SK-MEL-5 (cell line): ENCODE measurements at regions not wholly inside any gene's neighbourhood (a gene's known extent, or its start where the extent isn't known, plus 50 kb on each side); places are given as distances from the start of the nearest gene placed in this dataset.

ENCODE experiments used
- DNase-seq: peaks from one replicate; pipeline ENCODE4 v3.0.0-alpha.2; 2016; ENCODE audit warnings: low read depth, low spot score
- in situ Hi-C: cut with HindIII; loops from 2 replicates; pipeline ENCODE4 v1.10.0; 2016; ENCODE audit warnings: low sequenced_read_pairs, high pct_unique_total_duplicates, low pct_unique_long_range_greater_than_20kb

DNA sequence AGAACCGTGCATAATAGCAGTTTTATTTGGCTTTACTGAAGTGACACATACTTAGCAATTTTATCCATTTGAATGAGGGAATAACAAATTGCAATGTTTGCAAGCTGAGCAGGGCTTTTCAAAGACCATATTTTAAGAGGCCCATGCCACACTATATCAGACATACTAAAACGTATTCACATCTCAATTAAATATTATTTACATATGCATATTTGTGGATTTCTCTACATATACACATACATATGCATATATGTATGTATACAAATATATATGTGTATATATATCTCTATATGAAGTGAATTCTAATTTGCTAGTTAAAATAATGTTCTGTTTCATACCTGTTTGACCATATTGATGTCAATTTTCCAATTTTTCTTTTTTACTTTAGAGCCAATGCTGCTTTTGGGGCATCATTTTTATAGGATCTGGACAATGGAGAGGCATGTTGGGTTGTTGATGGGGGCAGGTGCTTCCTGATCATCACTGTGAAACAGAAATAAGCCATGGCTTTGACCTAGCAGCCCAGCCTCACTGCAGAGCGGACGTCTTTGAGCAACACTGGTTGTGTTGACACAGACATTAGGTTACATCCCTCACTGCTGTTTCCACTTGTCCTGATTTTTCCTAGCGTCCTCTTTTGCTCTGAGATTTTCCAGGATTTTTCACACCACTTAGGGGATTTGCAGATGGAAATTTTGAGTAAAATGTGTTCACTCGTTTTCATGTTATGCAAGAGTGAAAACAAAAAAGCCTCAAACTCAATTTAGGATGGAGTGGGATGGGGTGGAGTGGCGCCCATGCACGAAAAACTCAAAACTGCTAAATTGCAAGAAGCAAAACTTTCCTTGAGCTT lies 56.9 kb downstream of the RDH14 start:
- in situ Hi-C loops, result no loop called here
- DNase-seq, result no peak

DNA sequence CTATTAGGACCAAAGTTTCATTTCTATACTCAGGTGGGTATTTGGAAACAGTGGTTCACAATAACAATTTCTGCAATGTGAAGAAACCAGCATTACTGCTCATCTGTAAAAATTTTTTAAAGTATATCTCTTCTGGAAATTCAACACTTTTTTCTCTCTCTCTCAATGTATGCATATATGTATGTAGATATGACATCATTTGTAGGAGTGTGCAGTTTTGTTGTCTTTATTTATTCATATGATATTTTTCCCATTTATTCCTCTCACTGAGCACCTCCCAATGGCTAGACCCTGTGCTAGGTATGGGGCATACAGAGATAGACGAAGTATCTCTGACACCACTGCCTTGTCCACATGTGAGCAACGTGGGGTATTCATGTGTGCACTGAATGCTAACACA lies 58.3 kb downstream of the RDH14 start:
- DNase-seq, result no peak
- in situ Hi-C loops, result no loop called here

DNA sequence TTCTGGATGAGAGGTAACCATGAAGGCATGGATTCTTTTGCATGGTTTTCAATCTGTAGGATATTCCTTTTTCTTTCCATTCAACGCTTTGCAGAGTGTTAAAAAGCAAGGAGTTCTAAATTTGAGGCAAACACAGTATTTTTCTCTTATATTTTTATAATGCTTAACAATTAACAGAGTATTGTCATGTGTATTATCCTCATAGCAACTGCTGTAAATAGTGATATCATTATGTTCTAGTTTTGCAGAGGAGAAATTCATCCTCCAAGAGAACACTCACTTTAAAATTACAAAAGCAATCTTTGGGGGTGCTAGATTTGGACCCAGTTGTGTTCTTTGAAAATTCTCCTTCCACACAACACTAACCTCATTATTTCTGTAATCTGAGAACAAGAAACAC lies 58.7 kb downstream of the RDH14 start:
- in situ Hi-C loops, result no loop called here

DNA sequence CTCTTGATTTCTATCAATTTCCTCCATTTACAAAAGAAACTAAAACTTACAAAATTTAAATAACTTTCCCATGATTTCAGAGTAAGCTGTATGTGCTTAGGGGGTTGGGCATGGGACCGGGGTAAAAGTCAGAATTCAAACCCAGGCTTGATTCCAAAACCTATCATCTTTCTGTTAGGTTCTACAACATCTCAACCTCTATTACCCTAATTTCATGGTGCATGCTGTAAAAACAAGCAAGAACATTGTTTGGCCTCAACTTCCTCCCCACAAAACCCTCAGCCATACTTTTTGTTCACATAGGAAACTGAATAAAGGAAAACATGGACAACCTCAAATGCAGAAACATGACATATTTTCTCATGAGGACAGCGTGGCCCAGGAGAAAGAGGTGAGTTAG lies 59.3 kb downstream of the RDH14 start:
- no peak for DNase-seq
- in situ Hi-C loops, result no loop called here

More for the DNA sequence above, 58.7 kb downstream of the RDH14 start:
- DNase-seq, result no peak

DNA sequence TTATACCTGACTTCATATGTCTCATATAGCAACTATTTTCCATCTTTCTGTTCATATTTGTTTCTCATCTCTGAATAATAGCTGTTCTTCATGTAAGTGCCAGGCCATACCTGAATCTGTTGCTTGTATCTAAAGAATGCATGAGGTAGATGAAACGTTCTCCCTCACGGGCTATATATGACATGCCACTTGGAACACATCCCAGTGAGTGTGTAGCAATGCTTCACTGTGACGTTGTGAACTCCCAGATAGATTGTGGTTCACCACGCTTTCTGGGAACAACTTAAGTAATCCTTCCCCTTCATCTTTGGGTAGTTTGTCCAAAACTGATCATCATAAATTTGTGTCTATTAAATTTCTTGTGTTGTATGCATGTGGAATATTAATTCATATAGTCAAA lies 60.1 kb downstream of the RDH14 start:
- no peak for DNase-seq
- in situ Hi-C loops, result no loop called here

DNA sequence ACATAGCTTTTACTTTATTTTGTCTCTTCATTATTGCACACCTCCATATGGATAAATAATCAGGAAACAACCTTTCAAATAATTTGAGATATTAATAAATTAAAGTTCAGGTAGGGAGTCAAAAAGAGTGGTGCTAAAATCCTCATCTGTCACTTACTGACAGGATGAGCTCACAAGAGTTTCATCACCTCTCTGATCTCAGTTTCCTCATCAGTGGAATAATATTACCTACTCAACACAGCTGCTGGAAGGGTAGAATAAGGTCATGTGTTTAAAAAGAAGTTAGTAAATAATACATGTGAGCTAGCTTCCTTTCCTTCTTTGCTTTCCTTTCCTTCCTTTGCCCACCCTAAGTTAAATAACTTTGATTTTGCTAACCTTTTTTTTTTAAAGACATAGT lies 61.9 kb downstream of the RDH14 start:
- in situ Hi-C loops, result no loop called here
- DNase-seq, result no peak

DNA sequence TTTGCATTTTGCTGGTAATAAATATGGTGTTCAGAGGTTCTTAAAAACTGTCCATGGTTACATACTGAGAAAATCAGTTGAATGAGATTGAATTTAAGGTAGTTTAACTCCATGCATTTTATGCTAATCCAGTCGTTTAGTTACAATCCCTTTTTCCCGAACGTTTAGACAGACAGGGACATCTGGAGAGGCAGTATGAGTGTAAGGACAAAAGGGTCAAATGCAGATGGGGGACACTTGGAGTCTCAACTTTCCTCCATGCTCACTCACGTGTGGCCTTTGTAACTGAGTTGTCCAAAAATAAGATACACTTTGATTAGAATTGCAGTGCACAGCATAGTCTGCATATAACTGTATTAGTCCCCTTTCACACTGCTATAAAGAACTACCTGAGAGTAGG lies 63.9 kb downstream of the RDH14 start:
- no peak for DNase-seq
- in situ Hi-C loops, result no loop called here

DNA sequence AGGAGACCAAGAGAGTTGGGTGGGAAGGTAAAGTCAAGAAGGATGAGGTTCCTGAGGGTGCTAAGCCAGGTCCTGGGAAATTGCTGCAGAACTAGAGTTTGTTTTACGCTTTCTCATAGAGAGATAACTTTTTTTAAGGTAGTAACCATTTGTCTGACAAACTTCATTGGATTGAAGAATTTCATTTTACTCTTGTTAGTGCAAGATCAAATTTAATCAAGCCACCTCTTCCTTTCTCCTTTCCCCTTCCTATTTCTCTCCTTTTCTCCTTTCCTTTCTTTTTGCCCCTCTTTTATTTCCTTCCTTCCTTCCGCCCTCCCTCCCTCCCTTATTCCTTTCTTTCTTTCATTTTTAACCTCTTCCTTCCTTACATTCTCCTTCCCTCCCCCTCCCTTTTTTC lies 65.4 kb downstream of the RDH14 start:
- DNase-seq, result no peak
- in situ Hi-C loops, result no loop called here

DNA sequence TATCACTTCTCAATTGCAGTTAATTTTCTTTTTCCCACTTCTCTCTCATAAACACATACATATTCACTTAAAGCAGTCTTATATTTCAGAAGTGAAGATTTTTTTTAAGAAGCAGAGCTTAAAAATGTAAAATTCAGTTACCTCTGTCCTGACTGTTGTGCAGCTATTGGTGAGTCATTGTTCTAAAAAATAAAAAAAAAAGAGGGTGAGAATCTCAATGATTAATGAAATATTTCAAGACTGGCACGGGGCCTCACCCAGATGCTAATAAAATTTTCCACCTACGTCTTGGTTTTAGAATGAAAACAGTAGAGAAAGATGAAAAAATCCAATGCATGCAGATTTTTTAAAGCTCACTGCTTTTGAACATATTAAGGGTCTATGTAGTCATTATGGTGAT lies 67.7 kb downstream of the RDH14 start:
- no peak for DNase-seq
- in situ Hi-C loops, result no loop called here

DNA sequence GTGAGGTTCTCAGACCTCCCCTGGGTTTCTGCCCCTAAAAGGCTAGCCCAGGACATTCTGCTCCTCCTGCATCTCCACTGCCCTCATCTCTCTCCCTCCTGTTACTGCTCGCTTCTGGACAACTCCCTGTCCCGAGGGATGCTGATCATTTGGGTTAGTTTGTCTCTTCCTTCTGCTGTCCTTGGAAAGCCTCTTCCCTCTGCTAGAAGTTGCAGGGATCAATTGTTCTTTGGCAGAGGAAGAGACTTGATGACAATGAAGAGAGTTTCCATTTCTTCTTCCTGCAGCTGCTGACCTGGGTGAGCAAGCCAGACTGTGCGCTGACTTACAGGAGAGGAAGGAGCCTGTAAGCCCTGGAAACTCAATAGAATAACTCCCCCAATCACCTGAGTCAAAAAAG lies 68.9 kb downstream of the RDH14 start:
- DNase-seq, result no peak
- in situ Hi-C loops, result no loop called here

DNA sequence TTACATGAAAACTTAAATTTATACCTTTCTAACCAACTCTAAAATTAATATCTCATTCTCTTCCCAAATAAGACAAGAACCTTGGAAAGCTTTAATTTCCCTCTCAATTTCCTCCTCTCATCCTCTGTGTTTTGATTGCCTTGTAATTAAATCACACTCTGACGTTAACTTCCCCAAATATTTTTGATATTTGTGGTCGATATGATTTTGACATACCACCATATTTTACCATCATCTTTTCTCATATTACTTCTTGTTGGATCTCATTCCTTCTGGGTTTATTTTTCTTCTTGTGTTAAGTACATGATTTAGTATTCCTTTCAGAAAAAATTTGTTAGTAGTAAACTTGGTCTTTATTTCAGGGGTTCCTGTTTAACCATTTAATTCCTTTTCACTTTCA lies 69.6 kb downstream of the RDH14 start:
- in situ Hi-C loops, result no loop called here
- no peak for DNase-seq

DNA sequence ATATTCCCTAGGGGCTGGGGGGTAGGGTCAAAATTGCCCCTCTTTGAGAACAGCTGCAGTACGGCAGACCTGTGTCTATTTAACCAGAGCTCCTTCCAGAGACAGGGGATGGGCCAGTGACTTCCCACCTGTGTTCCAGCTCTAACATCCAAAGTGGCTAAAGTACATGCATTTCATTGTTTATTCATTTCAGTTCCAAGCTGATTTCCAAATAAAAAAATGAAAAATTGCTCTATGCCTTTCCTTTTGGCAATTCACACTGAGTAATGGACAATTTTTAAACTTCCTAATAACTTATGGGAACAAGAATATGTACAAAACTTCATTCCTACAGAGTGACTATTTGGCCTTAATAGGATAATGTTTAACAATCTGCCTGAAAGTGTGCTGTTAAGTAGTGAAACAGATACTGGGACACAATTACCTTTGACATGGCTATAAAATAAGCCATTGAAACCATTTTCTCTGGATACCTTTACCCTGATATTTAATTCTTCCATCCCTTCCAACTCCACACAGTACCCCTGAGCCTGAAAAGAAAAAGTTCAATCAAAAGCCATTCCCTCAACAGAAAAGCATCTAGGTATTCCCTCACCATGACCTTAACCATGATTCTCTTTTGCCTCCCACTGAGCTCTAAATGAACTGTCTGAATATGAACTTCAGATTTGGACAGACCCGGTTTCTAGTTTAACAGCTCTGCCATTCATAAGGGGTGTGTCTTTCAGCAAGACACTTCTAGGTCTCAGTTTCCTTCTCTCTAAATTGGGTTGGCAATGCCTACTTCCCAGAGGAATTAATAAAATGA lies 73.1 kb downstream of the RDH14 start:
- no peak for DNase-seq
- in situ Hi-C loops, result no loop called here

DNA sequence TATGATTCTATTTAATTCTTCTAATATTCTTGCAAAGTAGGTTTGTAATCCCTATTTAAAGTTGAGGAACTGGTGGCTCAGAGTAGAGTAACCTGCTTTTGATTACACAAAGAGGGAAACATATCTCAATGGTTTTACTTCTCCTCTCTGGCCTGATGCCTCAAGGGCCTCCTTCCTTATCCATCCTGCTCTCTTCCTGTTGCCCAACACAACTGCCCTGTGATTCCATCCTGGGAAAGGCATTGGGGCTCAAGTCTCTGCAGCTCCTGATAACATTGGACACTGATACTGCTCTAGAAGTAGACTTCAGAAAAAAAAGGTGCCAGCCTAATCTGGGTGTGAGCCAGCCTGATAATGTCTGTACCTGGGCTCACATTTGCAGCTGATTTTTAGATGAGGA lies 75.8 kb downstream of the RDH14 start:
- in situ Hi-C loops, result no loop called here
- DNase-seq, result no peak

DNA sequence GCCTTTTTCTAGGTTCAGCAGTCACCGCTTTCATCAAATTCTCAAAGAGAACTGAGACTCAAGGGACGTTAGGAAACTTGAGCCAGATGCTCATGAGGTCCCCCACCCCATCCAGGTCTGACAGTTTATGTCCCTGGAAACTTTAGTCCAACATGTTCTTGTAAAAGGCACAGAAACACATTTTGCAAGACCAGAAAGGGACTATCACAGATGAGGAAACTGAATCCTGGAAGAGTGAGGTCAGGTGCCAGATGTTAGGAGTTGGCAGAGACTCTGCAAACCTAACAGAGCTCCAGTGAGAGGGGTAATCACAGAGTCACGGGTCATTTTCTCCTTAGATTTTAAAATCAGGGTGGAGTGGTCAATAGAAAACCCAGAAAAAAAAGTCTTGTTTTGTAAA lies 76.6 kb downstream of the RDH14 start:
- in situ Hi-C loops, result no loop called here
- DNase-seq, result no peak

DNA sequence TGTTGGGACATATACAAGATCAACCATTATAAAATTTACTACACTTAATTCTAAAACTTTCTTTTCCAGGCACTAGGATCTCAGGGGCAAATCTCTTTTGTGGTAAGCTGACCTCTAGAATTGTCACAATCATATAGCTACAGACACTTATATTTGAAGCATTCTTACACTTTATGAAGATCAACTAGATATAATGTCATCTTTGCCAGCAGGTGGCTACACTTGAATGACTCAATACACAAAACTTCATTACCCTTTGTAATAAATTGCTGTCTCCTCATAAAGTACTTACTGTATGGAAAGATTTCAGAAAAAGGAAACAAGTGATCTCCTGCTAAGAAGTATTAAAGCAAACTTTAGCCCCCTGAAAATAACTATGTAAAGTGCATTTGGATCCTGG lies 77.8 kb downstream of the RDH14 start:
- peak; percentile 14 for DNase-seq
- in situ Hi-C loops, result no loop called here

DNA sequence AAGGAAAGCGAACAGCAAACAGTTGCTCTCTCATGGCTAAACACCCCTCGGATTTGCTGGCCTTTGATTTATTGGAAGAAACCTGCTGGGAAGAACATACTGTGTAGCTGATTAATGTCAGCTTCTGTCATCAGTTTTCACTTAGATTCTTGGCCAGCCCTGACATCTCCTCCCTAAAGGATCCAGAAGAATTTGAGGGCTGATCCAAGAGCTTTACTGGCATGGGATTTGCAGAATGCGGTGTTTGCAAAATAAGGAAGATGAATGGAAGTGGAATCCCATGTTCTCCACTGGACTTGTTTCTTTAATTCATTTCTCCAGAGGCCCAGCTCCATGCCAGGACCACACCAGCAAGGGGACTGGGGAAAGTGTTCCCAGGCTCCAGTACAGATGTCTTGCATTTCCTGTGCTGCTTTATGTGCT lies 80.5 kb downstream of the RDH14 start:
- DNase-seq, result no peak
- in situ Hi-C loops, result no loop called here

DNA sequence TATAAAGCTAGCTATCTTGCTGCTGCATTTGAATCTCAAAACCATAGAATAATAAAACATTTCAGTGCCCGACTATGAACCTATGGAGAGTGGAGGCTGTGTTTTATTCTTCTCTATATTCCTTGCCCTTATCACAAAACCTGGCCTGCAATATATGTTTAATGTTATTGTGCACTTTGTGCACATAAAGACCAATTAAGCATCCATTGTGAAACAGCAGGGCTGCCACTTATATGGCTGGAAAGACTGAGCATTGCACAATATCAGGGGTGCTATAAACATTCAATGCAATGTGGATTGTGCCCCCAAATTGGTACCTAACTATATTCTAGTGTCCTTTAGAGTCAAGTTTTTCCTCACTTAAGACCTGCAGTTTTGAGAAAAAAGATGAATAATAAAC lies 83.2 kb downstream of the RDH14 start:
- in situ Hi-C loops, result no loop called here
- no peak for DNase-seq

DNA sequence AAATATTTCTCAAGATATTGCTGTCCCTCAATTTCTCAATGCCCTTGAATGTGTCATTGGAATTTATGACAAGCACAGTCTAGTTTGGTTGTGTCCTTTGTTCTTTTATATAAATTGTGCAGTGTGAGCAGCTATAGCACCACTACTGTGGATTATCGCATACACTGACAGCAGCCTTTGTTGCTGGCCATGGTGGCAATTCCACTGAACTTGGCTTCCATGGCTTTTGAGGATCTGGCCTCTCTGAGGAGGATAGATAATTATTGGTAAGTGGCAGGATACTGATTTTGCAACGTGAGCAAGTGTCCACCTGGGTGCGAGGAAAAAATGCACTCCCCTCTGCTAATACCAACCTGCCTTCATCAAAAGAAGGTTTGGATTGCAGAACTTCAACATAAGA lies 84.0 kb downstream of the RDH14 start:
- DNase-seq, result no peak
- in situ Hi-C loops, result no loop called here

DNA sequence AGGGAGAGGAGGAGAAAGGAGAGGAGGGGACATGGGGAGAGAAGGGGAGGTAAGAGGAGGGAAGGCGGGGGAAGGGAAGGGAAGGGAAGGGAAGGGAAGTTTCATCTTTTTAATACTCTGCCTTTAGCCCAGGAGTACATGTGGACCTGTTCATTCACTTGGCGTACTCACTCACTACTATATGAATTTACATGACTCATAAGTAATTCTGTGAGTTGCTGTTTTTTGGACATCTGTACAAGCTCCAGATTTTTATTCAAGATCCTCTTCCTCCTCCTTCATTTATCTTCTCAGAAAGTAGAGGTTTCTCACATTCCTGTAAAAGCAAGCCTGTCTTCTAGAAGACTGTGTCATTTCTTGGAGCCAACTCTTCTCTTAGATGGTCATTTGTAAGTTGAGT lies 84.6 kb downstream of the RDH14 start:
- no peak for DNase-seq
- in situ Hi-C loops, result no loop called here
